GM12891 (cell line): ENCODE measurements at regions not wholly inside any gene's neighbourhood (a gene's known extent, or its start where the extent isn't known, plus 50 kb on each side); places are given as distances from the start of the nearest gene placed in this dataset.

Source experiments
- DNase-seq: peaks from one replicate; pipeline ENCODE4 v3.0.0; 2011; ENCODE audit warnings: low spot score; ENCODE audit not compliant: insufficient read length
- FAIRE-seq: peaks from 2 replicates; lab custom pipeline; 2011; peaks lifted over from hg19 to GRCh38; lab: Jason Lieb, UNC
- PAX5 ChIP-seq: IDR thresholded peaks from 2 replicates; pipeline ENCODE4 v1.6.1; 2011; ENCODE audit warnings: low read length, moderate library complexity, mild to moderate bottlenecking; ENCODE audit not compliant: insufficient read depth, severe bottlenecking
- POLR2A ChIP-seq: IDR thresholded peaks from 2 replicates; pipeline ENCODE4 v1.6.1; 2011; ENCODE audit warnings: low read depth, low read length, control low read depth
- POLR2AphosphoS5 ChIP-seq: IDR thresholded peaks from 2 replicates; pipeline ENCODE4 v1.6.1; 2011; ENCODE audit warnings: low read depth, low read length, control low read depth
- POU2F2 ChIP-seq: IDR thresholded peaks from 2 replicates; pipeline ENCODE4 v1.6.1; 2011; ENCODE audit warnings: low read depth, mild to moderate bottlenecking, control low read depth, low read length, moderate library complexity
- SPI1 ChIP-seq: IDR thresholded peaks from 2 replicates; pipeline ENCODE4 v1.6.1; 2011; ENCODE audit warnings: low read depth, low read length, control low read depth
- TAF1 ChIP-seq: IDR thresholded peaks from 2 replicates; pipeline ENCODE4 v1.6.1; 2011; ENCODE audit warnings: low read depth, low read length, control low read depth

DNA sequence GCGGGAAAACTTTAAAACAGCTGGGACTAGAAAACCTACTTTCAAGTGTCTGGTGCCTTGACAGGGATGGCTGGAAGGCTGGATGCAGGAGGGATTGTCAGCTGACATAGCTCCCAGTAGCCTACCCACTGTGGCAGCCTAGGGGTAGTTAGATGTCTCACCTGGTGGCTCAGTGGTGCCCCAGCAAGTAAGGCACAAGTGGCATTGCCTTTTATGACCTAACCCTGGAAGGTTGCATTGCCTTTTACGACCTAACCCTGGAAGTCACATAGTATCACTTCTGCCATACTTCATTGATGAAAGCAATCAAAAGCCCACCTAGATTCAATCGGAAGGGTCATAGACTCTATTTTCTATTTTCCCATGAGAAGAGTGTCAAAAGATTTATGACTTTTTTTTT is 724.7 kb upstream of the TBX3 start:
- FAIRE-seq (no peak), DNase-seq (no peak)
- no peak for TF ChIP-seq PAX5

- FAIRE-seq, result no peak
- TF ChIP-seq SPI1 (no peak), POLR2AphosphoS5 (no peak), PAX5 (no peak), POLR2A (no peak), POU2F2 (no peak)
These were observed 723.7 kb upstream of the TBX3 start for GRCh38 chr12:115407723-115408122.

GRCh38 chr12:115407036-115407435 is 723.1 kb upstream of the TBX3 start:
- no peak for FAIRE-seq
- no peak for DNase-seq
- TF ChIP-seq POLR2A, result no peak
- no peak for TF ChIP-seq SPI1
- no peak for TF ChIP-seq PAX5
- TF ChIP-seq POU2F2, result no peak
- no peak for TF ChIP-seq POLR2AphosphoS5
- no peak for TF ChIP-seq TAF1

More at GRCh38 chr12:115407723-115408122, 723.7 kb upstream of the TBX3 start:
- no peak for DNase-seq

DNA sequence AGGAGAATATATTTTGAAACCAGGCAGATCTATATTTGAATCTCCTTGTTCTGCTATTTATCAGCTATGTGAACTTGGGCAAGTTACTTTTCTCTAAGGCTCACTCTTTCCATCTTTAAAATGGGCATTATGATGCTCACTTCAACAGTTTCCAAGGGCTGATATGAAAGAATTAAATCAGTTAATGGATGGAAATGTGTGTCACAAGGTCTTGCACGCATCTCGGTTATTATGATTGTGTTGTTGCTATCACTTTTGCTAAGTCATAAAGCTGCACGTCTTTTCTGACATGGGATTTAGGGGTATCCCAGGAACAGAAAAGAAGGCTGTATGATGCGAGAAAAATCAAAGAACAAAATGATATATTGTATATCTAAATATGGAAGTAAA is 721.5 kb upstream of the TBX3 start:
- TF ChIP-seq TAF1, result no peak
- TF ChIP-seq PAX5, result no peak
- TF ChIP-seq POLR2AphosphoS5, result no peak
- TF ChIP-seq POU2F2, result no peak
- no peak for TF ChIP-seq POLR2A
- TF ChIP-seq SPI1, result no peak
- DNase-seq (no peak), FAIRE-seq (no peak)

GRCh38 chr12:115404761-115405470 is 720.9 kb upstream of the TBX3 start:
- DNase-seq (no peak), FAIRE-seq (no peak)
- TF ChIP-seq POLR2A (no peak), PAX5 (no peak), TAF1 (no peak), POLR2AphosphoS5 (no peak), SPI1 (no peak), POU2F2 (no peak)

GRCh38 chr12:115403689-115404088 is 719.7 kb upstream of the TBX3 start:
- FAIRE-seq, result no peak
- DNase-seq, result no peak
- no peak for TF ChIP-seq POLR2A
- no peak for TF ChIP-seq POLR2AphosphoS5
- TF ChIP-seq SPI1, result no peak
- TF ChIP-seq POU2F2, result no peak
- no peak for TF ChIP-seq TAF1
- no peak for TF ChIP-seq PAX5

DNA sequence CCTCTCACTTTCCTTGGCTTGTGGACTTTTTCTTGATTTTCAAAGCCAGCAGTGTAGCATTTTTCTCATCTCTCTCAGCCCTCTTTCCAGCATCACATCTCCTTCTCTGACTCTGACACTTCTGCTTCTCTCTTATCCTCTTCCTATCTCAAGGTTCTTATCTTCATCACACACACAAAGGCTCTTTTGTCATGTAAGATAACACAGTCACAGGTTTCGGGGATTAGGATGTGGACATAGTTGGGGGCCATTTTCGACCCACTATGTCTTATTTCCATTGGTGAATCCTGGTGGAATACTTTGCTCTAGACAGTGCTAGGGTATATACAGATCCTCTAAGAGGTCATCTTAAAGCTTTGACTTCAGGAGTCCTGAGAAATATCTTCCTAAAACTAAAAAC is 719.3 kb upstream of the TBX3 start:
- TF ChIP-seq POLR2A, result no peak
- TF ChIP-seq TAF1, result no peak
- no peak for TF ChIP-seq PAX5
- no peak for TF ChIP-seq POU2F2
- TF ChIP-seq POLR2AphosphoS5, result no peak
- TF ChIP-seq SPI1, result no peak
- DNase-seq (no peak), FAIRE-seq (no peak)

GRCh38 chr12:115402443-115403180 is 718.6 kb upstream of the TBX3 start:
- TF ChIP-seq POLR2A, result no peak
- TF ChIP-seq TAF1, result no peak
- no peak for TF ChIP-seq PAX5
- DNase-seq (no peak), FAIRE-seq (no peak)

- DNase-seq (no peak), FAIRE-seq (no peak)
- TF ChIP-seq TAF1 (no peak), POLR2AphosphoS5 (no peak), PAX5 (no peak), POLR2A (no peak), POU2F2 (no peak), SPI1 (no peak)
These were observed 717.8 kb upstream of the TBX3 start for GRCh38 chr12:115401761-115402160.
